ENCODE measurements at regions not wholly inside any gene's neighbourhood (a gene's known extent, or its start where the extent isn't known, plus 50 kb on each side); places are given as distances from the start of the nearest gene placed in this dataset.
"Not testable (repeated sequence)": the region's sequence is repeated elsewhere in the genome, so short reads cannot be mapped to it uniquely, and the experiment has no call there.

DNA sequence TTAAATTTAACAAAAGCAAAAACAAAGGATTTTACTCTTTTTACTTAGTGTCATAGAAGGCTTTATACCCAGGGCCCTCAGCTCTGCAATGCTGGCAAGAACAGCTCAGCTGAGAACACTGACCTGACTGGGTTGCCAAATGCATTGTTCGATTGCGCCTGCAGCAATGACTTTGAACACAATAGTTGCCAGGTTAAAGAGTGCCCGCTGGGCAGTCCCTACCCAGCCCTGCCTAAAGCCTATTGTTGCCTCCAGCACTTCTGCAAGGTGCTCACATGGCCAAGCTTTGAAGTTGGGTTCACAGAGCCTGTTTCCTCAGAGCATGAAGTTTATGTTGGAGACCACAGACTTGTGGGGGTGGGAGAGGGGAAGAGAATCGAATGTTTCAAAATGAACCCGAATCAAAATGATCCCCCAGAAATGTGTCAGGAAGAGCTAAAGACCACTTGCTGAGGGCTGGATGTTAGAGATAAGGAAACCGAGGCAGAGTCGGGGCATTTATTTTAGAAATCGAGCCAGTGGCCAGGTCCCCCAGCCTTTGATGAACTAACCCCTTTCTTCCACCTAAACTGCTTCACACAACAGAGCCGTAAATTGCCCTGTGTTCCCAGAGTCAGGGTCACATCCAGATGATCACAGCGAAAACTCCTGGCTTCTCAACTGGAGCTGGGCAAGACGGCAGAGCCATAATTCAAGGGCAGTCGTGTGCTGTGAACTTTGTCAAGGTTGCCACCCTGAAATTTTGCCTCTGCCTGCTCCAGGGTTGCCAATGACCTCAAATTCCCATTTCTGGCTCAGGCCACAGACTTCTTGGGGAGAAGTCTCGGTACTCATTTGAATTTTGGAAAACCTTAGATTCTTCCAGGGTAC, 55.0 kb downstream of the FOXA2 start:
- no peak for DNase-seq

DNA sequence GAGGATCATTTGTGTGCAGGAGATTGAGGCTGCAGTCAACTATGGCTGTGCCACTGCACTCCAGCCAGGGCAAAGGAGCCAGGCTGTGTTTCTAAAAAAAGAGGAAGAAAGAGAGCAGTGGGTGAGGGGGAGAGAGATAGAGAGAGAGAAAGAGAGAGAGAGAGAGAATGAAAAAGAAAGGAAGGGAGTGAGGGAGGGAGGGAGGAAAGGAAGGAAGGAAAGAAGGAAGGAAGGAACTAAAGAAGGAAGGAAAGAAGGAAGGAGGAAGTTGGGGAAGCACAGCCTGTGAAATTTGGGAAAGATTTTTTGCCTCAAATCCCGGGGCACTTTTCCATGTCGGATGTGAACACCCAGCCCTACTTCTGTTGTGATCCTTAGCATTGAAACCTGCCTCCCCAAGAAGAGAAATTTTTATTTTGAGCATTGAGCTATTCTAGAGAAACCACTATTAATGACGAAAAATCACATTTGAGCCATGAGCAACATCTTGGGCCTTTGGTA, 57.8 kb downstream of the FOXA2 start:
- DNase-seq: no peak

DNA sequence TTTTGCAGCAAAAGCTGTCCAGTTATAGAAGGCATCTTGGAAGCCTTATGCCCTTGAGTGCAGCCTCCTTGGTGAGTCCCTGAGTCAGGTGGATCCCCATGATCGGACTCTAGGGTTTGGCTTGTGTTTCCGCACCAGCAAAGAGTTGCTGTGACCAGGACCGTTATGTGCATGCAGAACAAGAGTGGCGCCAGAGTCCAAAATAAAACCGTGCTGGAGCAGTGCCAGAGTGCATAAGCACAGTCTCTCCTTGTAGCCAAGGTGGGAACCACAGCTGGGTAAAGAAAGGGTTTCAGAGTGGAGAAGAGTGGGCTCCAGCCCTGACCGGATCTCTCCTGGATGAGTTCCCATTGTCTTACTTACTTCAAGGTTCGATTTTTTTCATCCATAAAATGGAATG, 58.6 kb downstream of the FOXA2 start:
- DNase-seq: no peak

DNA sequence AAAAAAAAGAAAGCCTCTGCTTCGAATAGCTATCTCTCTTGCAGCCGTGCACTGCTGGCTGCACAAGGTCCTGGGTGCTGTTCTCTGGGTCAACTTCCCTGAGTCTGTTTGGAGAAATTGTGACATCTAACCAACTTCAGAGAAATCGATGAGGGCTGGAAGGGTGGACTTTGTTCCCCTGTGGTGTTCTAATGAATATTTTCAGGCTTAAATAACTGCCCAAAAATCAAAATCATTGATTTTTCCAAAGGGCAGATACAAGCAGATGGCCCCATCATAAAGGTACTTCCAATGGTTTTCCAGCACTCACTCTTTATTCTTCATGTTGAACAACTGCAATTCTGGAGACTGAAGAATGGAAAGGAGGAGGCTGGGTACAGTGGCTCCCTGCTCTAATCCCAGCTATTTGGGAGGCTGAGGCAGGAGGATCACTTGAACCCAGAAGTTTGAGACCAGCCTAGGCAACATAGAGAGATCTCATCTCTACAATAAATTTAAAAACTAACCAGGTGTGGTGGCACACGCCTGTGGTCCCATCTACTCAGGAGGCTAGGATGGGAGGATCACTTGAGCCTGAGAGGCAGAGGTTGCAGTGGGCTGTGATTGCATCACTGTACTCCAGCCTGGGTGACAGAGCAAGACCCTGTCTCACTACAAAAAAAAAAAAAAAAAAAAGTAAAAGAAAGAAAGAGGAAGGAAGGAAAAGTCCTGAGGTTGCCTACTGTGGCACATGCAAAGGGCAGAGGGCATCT, 59.1 kb downstream of the FOXA2 start:
- no peak for DNase-seq

DNA sequence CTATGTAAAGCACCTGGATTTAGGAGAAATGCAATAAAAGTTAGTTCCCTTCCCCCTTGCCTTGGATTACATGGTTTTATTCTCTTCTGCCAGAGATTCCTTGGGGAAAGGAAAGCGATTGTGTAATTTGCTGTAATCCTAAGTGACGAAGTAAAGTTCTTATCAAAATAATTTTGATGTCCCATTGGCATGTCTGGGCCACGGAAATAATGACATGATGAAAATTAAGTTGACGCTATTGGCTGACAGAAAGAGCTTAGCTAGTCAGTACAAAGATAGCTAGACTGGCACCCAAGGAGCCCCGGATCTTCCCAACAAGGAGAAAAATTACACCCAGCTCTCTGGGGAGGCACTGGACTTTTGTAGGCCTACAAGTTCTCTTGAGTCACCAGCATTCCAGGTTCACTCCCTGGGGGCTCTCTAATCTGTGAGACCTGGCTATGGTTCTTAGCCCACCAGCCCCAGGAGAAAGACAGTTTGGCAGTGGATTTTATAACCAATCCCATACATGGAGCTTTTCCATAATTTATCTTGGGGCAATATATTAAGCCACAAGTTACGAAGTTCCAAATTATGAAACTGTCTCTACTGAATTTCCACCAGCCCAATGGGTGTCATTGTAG, 59.9 kb downstream of the FOXA2 start:
- DNase-seq: no peak

DNA sequence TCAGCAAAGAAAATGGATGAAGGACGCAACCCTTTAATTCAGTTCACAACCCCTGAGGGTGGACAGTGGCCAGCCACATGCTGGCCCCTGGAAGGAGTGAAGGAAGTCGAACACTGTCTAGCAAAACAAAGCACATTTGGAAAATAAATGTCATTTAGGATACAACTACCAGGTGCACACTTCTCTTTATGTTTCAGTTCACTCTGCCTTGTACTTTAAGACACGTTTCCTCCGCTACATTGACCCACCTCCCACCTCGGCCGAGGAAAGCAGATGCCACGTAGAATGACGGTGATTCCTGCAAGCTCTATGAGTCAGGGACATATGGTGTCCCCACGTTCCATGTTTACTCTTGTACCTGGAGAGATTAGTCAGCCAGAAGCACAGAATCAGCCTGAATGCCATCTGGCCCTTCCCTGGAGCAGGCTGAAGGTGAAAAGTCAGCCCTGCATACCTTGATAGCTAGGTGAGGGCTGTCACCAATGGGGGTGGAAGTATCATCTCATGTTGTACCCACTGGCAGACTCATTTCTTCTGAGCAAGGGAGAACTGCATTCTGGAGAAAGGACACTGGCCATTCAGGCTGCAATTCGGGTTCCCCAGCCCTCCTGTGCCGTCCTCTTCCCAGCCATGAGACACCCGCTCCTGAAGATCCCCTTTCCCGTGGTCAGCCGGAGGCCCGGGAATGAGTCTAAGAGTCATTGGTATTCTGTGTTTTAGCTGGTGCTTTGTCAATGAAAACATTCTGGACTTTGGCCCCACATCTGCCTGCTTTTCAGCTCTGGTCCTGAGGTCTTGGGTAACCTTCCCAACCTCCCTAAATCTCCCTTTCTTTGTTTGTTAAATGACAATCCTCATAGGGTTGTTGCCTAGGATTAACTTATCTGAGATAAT, 60.6 kb downstream of the FOXA2 start:
- DNase-seq: no peak

DNA sequence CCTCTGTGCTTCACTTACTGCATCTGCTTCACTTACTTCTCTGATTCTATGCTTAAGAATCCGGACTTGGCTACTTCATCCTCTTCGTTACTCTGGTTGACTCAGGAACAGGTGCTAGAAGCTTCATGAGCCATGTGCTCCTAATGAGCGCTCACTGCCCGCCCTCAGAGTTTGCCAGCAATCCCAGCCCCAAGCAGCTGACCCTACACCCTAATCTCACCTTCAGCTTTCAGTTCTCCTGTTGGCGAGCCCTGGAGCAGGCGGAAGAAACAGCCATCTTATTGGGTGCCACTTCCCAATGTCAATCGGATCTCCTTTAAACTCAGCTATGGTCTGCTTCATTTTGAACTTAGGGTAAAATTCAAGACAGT, 61.3 kb downstream of the FOXA2 start:
- no peak for DNase-seq

DNA sequence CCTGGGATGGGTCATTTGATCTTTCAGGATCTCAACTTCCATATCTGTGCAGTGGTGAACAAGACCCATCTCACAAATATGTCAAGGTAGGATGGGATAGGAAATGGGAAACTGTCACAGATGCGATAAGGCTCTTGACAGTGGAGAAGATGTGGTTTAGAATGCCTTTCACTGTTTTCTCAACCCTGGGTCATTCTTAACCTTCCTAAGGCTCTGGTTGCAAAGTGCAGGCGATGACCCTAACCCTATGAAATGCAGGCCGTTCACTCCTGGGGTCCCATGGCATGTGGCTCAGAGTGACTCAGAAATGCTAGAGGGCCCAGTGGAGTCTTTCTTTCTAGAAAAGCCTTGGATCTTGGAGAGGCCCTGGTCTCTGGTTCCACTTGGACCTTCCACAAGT, 61.7 kb downstream of the FOXA2 start:
- DNase-seq: no peak

DNA sequence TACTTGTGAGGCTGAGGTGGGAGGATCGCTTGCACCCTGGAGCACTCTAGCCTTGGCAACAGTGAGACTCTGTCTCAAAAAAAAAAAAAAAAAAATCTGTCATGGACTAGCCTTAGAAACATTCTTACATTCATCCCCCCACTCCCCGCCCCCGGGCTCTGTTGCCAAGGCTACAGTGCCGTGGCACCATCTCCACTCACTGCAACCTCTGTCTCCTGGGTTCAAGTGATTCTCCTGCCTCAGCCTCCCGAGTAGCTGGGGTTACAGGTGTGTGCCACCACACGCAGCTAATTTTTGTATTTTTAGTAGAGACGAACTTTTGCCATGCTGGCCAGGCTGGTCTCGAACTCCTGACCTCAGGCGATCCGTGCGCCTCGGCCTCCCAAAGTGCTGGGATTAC, 62.4 kb downstream of the FOXA2 start:
- not testable (repeated sequence) for DNase-seq

DNA sequence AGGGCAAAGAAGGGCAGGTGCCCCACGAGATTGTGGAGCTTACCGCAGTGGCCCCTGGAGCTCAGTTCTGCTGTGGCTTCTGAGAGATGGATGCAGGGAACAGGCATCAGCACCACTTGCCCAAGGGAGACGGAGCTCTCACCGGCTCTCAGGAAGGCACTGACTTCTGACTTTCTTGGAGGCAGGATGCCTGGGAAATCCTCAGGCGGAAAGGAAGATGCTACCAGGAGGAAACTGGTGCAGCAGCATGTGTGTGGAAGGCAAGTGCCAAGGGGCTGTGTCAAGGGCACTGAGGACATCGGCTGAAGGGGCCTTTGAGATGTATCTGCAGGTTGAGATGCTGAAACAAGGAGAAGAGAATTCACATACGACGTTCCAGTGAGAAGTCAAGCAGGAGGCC, 64.0 kb downstream of the FOXA2 start:
- DNase-seq: no peak

DNA sequence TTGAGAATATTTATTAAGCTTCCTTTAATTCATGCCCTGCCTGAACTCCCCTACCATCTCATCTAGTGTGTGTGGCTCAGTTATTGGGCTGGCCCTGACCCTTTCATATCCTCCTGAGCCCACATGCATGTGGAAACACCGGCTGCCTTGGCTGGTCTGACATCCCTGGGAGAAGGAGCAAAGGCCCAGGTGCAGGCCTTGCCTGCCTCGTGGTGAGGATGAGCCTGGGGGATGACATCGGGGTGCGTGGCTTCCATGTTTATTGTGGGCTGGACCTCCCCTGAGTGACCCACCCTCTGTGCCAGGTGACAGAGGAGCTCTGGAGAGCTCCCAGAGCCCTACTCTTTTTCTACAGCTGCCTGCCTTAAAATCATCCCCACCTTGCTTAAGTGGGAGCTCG, 69.1 kb downstream of the FOXA2 start:
- no peak for DNase-seq

DNA sequence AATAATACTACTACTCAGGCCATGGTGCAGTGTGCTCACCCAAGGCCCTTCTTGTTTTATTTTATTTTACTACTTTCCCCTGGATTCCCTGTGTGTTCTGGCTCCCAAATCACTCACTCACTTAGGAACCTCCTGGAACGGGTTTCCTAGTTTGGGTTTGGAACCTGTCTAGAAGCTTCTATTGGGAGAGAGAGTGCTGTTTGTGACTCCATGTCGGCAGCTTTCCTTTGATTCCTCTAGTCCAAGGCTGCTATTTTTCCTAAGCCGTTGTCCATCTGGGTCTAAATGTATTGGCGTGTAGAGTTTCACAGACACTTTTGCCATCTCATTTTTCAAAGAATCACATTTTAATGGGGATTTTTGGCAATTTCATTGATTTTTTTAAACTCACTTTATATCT, 70.8 kb downstream of the FOXA2 start:
- DNase-seq: no peak

DNA sequence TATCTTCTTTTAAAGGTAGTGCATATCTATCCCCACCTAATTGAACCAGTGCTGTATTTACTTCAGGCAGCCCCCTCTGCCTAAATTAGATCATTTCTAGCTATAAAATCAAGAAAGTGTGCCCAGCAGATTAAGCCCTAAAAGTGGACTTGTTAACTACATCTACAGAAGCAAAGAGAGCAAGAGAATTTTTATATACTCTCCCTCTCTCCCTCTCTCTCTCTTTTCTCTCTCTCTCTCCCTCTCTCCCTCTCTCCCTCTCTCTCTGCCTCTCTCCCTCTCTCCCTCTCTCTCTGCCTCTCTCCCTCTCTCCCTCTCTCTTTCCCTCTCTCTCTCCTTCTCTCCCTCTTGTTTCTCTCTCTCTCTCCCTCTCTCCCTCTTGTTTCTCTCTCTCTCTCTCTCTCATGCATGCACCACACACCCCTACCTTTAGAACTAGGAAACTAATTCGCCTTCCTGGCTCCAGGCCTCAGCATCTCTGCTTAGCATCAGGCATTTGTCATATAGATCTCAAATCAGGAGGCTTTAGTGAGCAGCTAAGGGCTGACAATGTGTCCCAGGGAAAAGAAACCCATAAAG, 71.4 kb downstream of the FOXA2 start:
- DNase-seq: no peak

DNA sequence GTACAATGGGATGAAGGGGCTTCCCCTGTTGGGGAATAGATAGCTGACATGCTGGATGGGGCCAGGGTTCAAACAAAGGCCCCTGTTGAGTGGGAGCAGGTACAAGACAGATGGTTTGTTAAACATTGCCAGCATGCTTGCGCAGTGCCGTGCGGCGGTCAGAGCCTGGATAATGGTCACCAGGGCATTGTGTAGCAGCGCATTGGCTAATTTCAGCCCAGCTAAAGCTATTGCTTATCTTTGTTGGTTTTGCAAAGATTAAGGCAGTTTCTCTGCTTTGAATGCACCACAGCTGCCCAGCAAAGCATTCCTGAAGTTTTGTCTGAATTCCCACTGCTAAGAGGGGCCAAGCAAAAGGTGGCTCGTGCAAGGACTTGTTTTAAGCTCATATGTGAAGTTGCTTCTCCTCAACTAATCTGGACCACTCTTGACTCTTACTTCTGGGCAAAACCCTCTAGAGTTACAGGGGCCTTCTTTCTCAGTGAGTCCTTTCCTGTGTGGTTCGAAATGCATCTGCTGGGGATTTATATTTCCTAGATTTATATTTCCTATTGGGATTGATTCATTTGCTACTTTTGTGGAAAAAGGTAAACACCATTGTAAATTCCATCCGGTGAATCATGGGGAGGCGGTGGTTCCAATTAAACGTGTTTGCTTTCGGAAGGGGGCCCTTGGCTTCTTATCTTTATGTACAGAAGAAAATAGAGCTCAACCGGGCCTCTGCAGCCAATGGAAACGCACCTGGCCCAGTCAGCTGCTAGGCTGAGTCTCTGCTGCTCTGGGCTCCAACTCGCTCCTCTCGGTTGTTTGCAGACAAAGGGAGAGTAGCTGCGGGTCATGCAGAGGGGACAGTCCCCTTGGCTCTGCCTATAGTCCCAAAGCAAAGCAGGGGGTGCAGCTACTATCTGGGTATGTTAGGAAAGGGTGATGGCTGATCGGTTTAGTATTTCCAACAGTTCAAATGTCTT, 72.1 kb downstream of the FOXA2 start:
- peak; percentile 15 for DNase-seq

DNA sequence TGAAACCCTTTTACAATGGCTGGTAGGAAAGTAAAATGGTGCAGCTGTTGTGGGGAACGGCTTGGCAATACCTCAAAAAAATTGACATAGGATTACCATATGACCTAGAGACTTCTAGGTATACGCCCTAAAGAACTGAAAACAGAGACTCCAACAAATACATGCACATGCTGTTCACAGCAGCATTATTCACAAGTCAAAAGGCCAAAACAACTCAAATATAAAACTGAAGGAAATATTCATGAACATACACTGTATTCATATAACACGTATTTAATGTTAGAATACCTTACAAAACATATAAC, 74.6 kb downstream of the FOXA2 start:
- DNase-seq: no peak

DNA sequence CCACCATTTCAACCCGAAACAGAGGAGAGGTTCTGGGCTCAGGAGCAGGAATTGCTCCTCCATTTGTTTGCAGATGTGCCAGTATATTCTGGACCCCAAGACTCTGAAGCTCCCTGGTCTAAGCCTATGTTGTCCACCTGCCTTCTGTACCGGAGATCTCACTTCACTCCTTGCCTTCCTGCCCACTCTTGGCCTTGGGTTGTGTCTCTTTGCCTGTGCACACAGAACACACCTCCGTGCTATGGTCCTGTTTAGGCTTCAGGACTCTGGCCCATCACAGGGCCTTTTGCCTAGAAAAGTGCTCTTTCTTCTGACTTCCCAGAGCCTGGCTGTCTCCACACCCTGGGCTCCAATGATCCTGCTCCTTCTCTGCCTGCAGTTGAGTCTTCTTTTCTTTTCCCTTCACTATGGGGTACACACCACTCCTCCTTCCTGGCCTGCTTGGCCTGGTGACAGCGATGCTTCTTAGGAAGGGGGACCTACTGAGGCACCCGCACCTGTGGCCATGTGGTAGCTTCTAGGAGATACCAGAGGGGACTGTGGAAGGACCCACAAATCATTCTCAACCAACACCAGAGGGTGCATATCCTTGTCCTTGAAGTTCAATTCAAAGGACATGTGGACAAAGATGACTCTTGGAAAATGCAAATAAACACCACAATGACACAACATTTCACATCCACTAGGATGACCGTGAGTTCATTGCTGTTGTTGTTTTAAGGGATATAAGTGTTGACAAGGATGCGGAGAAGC, 75.1 kb downstream of the FOXA2 start:
- no peak for DNase-seq

DNA sequence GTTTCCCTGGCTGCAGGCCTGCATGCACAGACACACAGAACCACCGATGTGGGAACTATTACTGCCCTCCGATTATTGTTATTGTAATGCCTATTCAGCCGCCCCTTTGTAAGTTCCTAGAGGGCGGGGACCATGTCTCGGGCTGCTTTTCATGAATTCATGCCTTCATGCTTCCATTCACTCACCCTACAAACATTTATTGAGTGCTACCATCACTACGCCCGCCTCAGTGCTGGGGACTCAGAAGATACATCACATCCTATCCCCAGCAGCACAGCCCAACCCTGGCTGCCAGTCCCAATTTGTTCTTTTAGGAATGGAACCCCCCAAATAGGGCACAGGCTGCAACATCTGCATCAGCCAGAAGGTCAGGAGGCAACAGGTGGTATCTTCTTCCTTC, 75.9 kb downstream of the FOXA2 start:
- no peak for DNase-seq

DNA sequence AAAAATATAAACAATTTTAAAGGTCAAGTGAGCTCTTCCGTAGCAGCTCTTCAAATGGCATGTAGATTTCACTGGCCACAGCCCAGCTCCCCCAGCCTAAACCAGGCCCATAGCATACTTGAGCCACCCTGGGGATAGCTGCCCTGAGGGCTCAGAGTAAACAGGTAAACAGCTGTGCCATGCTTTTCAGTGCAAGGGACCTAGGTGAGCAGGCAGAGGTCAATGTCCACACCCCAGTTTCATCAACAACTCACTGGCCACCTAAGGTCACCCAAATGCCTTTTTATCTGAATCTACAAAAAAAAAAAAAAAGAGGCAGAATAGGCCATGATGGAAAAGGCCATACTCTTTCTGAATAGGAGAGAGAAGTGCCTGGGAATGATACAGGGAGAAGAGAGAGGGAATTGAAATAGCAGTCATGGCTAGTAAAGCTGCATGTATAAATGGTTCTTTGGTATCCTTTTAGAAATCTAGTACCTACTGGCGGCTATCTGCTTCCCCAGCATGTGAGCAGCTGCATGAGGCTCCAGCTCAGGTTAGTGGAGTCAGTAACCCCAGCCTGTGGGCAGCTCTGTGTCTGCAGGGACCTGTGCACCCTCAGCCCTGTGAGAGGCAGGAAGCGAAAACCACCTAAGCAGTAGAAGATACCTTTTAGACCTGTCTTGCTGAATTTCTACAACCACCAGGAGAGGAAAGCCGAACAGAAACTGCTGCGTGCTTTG, 77.0 kb downstream of the FOXA2 start:
- DNase-seq: no peak

DNA sequence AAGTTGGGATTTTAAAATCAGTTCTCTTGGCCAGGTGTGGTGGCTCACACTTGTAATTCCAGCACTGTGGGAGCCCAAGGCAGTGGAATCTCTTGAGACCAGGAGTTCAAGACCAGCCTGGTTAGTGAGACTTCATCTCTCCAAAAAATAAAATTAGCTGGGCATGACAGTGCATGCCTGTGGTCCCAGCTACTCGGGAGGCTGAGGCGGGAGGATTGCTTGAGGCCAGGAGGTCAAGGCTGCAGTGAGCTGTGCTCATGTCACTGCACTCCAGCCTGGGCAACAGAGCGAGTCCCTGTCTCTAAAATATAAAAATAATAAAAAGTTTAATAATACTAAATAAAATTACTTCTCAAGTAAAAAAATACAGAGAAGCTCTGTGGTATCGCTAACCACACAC, 77.5 kb downstream of the FOXA2 start:
- DNase-seq: no peak

DNA sequence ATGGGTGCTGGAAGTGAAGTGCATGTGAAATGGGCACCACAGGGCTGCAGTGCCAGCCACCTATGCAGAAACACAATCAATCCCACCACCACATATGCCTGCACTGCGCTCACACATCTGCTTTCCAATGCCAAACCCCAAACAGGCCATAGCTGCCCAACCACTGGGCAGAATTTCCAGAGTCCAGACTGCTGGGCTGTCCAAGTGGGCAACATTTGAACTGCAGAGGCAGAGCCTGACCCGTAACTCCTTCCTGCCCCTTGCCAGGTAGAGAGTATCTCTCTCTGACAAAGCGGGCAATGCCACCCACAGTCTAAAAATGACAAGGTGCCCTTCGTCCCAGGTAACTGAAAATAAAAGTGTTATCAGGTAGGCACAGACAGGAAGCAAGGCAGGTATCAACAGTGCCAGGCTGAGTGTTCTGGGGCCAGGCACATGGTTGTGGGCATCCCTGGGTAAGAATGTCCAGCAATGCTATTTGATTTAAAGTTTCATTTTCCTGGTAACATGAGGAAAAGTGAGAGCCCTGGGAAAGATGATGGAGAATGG, 79.5 kb downstream of the FOXA2 start:
- no peak for DNase-seq

Data from retina (tissue), 1 donor.